Endothelial cell of umbilical vein (primary cell): ENCODE measurements at regions not wholly inside any gene's neighbourhood (a gene's known extent, or its start where the extent isn't known, plus 50 kb on each side); places are given as distances from the start of the nearest gene placed in this dataset.

Experiments
- BruUV-seq: library from RNA; stranded (reverse); fragments of 400-500 nt; replicated peaks from 2 replicates; lab custom pipeline; 2021; lab: Mats Ljungman, UMichigan
- CTCF ChIA-PET: fragments of 300-600, 350-600 bp; sonication (Branson Sonifier 250); formaldehyde crosslinking; loops from one replicate; lab custom pipeline; 2021; ENCODE audit warnings: antibody characterized with exemption, inconsistent platforms; lab: Charles Lee
- POLR2A ChIA-PET: fragments of 300-600, 350-600 bp; sonication (Branson Sonifier 250); formaldehyde crosslinking; loops from one replicate; lab custom pipeline; 2021; ENCODE audit warnings: antibody characterized with exemption, inconsistent platforms; lab: Charles Lee
- DNase-seq: peaks from one replicate; pipeline ENCODE4 v3.0.0-alpha.2; 2011; ENCODE audit warnings: low read depth, low spot score
- FAIRE-seq: peaks from 2 replicates; lab custom pipeline; 2011; peaks lifted over from hg19 to GRCh38; lab: Jason Lieb, UNC
- H2AFZ ChIP-seq: 2 replicates; pipeline ENCODE4 v1.6.0; 2012; ENCODE audit warnings: low read depth, low read length, control low read depth, inconsistent platforms
- H3K27ac ChIP-seq: 2 replicates; pipeline ENCODE4 v1.5.1; 2011; ENCODE audit warnings: low read depth, mild to moderate bottlenecking, control low read depth, low read length, moderate library complexity; ENCODE audit not compliant: insufficient read depth
- H3K27me3 ChIP-seq, 2 experiments: 2 replicates each; pipeline versions ENCODE4 v1.6.0 to v1.6.1; 2011; ENCODE audit warnings: low read length in 2 of 2, mixed read lengths in 1 of 2; ENCODE audit not compliant: control insufficient read depth in 2 of 2, insufficient read depth in 2 of 2
- H3K36me3 ChIP-seq, 2 experiments: 2 replicates in 1 of 2; 3 replicates in 1 of 2; pipeline ENCODE4 v1.5.1; 2011; ENCODE audit warnings: low read length in 2 of 2, mild to moderate bottlenecking in 1 of 2, moderate library complexity in 1 of 2; ENCODE audit not compliant: control insufficient read depth in 2 of 2, insufficient read depth in 2 of 2; ENCODE audit errors: extremely low read depth in 1 of 2
- H3K4me1 ChIP-seq: 3 replicates; pipeline ENCODE4 v1.5.1; 2011; ENCODE audit warnings: mild to moderate bottlenecking, low read length; ENCODE audit not compliant: control insufficient read depth, insufficient read depth; ENCODE audit errors: extremely low read depth
- H3K4me2 ChIP-seq: 2 replicates; pipeline ENCODE4 v1.6.1; 2011; ENCODE audit warnings: low read length, control low read depth, mixed read lengths; ENCODE audit not compliant: insufficient read depth
- H3K4me3 ChIP-seq, 3 experiments: fragments of 200-600 bp in 1 of 3; sonication (generic), shearing (Covaris generic) in 1 of 3; replicated peaks in 1 of 3; 2 replicates each; pipeline ENCODE4 v1.5.1; 2011 to 2016; ENCODE audit warnings: control low read depth in 3 of 3, low read length in 3 of 3, mild to moderate bottlenecking in 2 of 3, inconsistent platforms in 1 of 3, low read depth in 1 of 3, moderate library complexity in 1 of 3; ENCODE audit not compliant: insufficient read depth in 1 of 3
- H3K79me2 ChIP-seq: 2 replicates; pipeline ENCODE4 v1.6.0; 2012; ENCODE audit warnings: low read length, inconsistent platforms; ENCODE audit not compliant: control insufficient read depth, insufficient read depth
- H3K9ac ChIP-seq: replicated peaks from 2 replicates; pipeline ENCODE3; 2011; ENCODE audit warnings: low read length, control low read depth; ENCODE audit not compliant: insufficient read depth; ENCODE audit errors: extremely low read depth
- H3K9me1 ChIP-seq: replicated peaks from 3 replicates; pipeline ENCODE4 v1.6.0; 2011; ENCODE audit warnings: mild to moderate bottlenecking, low read length; ENCODE audit not compliant: control insufficient read depth, insufficient read depth; ENCODE audit errors: extremely low read depth
- H3K9me3 ChIP-seq: replicated peaks from 2 replicates; pipeline ENCODE4 v1.5.1; 2012; ENCODE audit warnings: low read length, inconsistent platforms; ENCODE audit not compliant: control insufficient read depth, insufficient read depth
- H4K20me1 ChIP-seq: replicated peaks from 2 replicates; pipeline ENCODE3; 2011; ENCODE audit warnings: mild to moderate bottlenecking, low read length; ENCODE audit not compliant: control insufficient read depth, insufficient read depth; ENCODE audit errors: extremely low read depth
- EZH2 ChIP-seq: IDR thresholded peaks from 2 replicates; pipeline ENCODE4 v1.6.1; 2012; ENCODE audit warnings: borderline replicate concordance, low read depth, mild to moderate bottlenecking, moderate library complexity, low read length, inconsistent platforms; ENCODE audit not compliant: severe bottlenecking
- FOS ChIP-seq: IDR thresholded peaks from 2 replicates; pipeline ENCODE4 v1.6.1; 2011; ENCODE audit warnings: mild to moderate bottlenecking, low read length, moderate library complexity, borderline replicate concordance; ENCODE audit not compliant: insufficient read depth
- GATA2 ChIP-seq: IDR thresholded peaks from 2 replicates; pipeline ENCODE4 v1.7.0; 2011; ENCODE audit warnings: low read depth, mild to moderate bottlenecking, moderate library complexity, mixed read lengths, low read length; ENCODE audit not compliant: insufficient read length, insufficient read depth
- JUN ChIP-seq: IDR thresholded peaks from 2 replicates; pipeline ENCODE4 v1.6.1; 2011; ENCODE audit warnings: borderline replicate concordance, low read depth; ENCODE audit not compliant: insufficient read length, insufficient read depth
- MYC ChIP-seq: IDR thresholded peaks from one replicate; pipeline ENCODE4 v1.6.1; 2011; ENCODE audit warnings: mild to moderate bottlenecking, low read depth, low read length
- POLR2A ChIP-seq: IDR thresholded peaks from 2 replicates; pipeline ENCODE4 v1.6.1; 2012; ENCODE audit warnings: low read depth, mild to moderate bottlenecking, control low read depth, low read length
- POLR2AphosphoS5 ChIP-seq: IDR thresholded peaks from 2 replicates; pipeline ENCODE4 v1.6.1; 2012; ENCODE audit warnings: low read depth, mild to moderate bottlenecking, control low read depth, low read length, moderate library complexity; ENCODE audit not compliant: insufficient read depth
- dilution Hi-C: fragments of 300-500 bp; cut with MboI; formaldehyde crosslinking; loops from one replicate; pipeline ENCODE4 v1.15.0; 2019; ENCODE audit warnings: low sequenced_read_pairs; ENCODE audit not compliant: extremely low pct_ligation_motif_present
- intact Hi-C: fragments of 100-400 bp; cut with micrococcal nuclease; formaldehyde crosslinking; loops from one replicate; pipeline ENCODE4 v1.10.0; 2022
- TF ChIP-seq, protein P1 (sequence below), 2 donors: IDR thresholded peaks; 1 replicate in 1 of 2; 2 replicates in 1 of 2; pipeline ENCODE4 v1.5.1; 2011; ENCODE audit warnings: low read length in 2 of 2, mild to moderate bottlenecking in 2 of 2, moderate library complexity in 2 of 2, control low read depth in 1 of 2, inconsistent platforms in 1 of 2, low read depth in 1 of 2; ENCODE audit not compliant: insufficient read depth in 1 of 2; ENCODE audit errors: extremely low read depth in 1 of 2
- TF ChIP-seq, protein P2 (sequence below): IDR thresholded peaks from 2 replicates; pipeline ENCODE4 v1.6.1; 2011; ENCODE audit not compliant: insufficient read depth, insufficient read length

DNA sequence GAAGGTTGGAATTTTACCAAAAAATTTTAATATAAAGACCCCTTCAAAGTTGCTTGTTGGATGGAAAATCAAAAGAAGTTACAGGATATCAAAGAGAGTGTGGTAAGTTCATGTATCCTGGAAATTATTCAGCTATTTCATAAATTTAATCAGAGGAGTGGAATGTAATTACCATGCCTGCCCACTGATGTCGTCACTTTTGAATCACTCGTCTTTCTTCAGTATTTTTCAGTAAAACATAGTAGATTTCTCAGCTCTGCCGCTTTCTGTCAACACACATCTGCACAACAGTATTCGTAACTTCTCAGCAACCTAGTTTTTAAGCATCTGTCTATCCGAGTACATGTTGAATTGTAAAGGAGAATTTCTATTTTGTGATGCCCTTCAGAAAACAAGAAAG is 2163.0 kb upstream of the AGA start:
- Histone ChIP-seq H4K20me1 (no peaks in the 10 kb centered on the region), H3K36me3 (no peaks in the 10 kb centered on the region), H3K9ac (no peak overlapping the region), H3K4me1 (no peaks in the 10 kb centered on the region), H2AFZ (no peak overlapping the region), H3K27me3 (no peaks in the 10 kb centered on the region), H3K4me3 (no peak overlapping the region), H3K4me2 (no peak overlapping the region), H3K79me2 (no peaks in the 10 kb centered on the region), H3K27ac (no peak overlapping the region), H3K9me1 (no peaks in the 10 kb centered on the region), H3K9me3 (no peaks in the 10 kb centered on the region)
- ChIA-PET POLR2A (no interaction called here), CTCF (interaction anchor here (0.6 kb wide), 1 partner anchor 130 kb away, joined by 5 read pairs; no protein-coding TSS in a partner anchor)
- intact Hi-C loops (no loop called here), dilution Hi-C loops (no loop called here)
- FAIRE-seq (no peak), DNase-seq (no peak)
- no peak for TF ChIP-seq GATA2
- BruUV-seq = no TSS peak

DNA sequence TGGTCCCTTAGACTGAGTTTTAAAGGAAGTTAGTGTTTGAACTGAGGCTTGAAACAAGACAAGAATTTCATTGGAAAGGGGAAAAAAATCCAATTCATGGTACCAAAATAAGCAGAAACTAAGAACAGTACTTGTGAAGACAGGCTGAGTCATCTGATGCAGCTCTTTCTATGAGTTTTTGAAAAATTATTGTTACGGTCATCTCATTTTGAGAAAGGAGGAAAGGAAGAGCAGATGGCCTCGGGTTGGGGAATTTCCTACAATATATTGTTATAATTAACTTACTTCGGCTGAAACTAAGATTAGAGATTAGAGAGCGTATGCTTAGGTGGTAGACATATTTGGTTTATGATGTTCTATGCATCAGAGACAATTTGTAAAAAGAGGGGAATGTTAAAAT is 2164.8 kb upstream of the AGA start:
- H2AFZ ChIP-seq = no peak overlapping the region
- no peaks in the 10 kb centered on the region for H3K36me3 ChIP-seq
- TF ChIP-seq GATA2 (no peak), FOS (no peak), POLR2A (no peak), JUN (no peak), EZH2 (no peak), POLR2AphosphoS5 (no peak), MYC (no peak)
- TF ChIP-seq, protein P1, sequence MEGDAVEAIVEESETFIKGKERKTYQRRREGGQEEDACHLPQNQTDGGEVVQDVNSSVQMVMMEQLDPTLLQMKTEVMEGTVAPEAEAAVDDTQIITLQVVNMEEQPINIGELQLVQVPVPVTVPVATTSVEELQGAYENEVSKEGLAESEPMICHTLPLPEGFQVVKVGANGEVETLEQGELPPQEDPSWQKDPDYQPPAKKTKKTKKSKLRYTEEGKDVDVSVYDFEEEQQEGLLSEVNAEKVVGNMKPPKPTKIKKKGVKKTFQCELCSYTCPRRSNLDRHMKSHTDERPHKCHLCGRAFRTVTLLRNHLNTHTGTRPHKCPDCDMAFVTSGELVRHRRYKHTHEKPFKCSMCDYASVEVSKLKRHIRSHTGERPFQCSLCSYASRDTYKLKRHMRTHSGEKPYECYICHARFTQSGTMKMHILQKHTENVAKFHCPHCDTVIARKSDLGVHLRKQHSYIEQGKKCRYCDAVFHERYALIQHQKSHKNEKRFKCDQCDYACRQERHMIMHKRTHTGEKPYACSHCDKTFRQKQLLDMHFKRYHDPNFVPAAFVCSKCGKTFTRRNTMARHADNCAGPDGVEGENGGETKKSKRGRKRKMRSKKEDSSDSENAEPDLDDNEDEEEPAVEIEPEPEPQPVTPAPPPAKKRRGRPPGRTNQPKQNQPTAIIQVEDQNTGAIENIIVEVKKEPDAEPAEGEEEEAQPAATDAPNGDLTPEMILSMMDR (IDR thresholded peaks at IDR 0.05; ENCODE audit: extremely low read depth in 1 of 2, insufficient read depth in 1 of 2, low read depth in 1 of 2, low read length in 2 of 2) = no peak
- TF ChIP-seq, protein P2, sequence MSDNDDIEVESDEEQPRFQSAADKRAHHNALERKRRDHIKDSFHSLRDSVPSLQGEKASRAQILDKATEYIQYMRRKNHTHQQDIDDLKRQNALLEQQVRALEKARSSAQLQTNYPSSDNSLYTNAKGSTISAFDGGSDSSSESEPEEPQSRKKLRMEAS = no peak
- H3K9me1 ChIP-seq = no peaks in the 10 kb centered on the region
- DNase-seq (no peak), FAIRE-seq (no peak)
- no peak overlapping the region for H3K9ac ChIP-seq
- H3K27me3 ChIP-seq = no peaks in the 10 kb centered on the region
- BruUV-seq = no TSS peak
- no peaks in the 10 kb centered on the region for H4K20me1 ChIP-seq
- no peaks in the 10 kb centered on the region for H3K4me1 ChIP-seq
- intact Hi-C loops (no loop called here), dilution Hi-C loops (no loop called here)
- ChIA-PET POLR2A (no interaction called here), CTCF (no interaction called here)
- H3K4me2 ChIP-seq = no peak overlapping the region
- H3K79me2 ChIP-seq = no peaks in the 10 kb centered on the region
- no peaks in the 10 kb centered on the region for H3K9me3 ChIP-seq
- no peak overlapping the region for H3K4me3 ChIP-seq
- no peak overlapping the region for H3K27ac ChIP-seq
